GM21367 (cell line): ENCODE measurements at regions not wholly inside any gene's neighbourhood (a gene's known extent, or its start where the extent isn't known, plus 50 kb on each side); places are given as distances from the start of the nearest gene placed in this dataset.
"Not testable (repeated sequence)": the region's sequence is repeated elsewhere in the genome, so short reads cannot be mapped to it uniquely, and the experiment has no call there.

Experiments used
- ATAC-seq: cut with Tn5 transposase; IDR thresholded peaks from one replicate; pipeline ENCODE4 v1.9.1; 2021; ENCODE audit not compliant: unreplicated experiment

- ATAC-seq, result no peak
Measured at GRCh38 chrX:63186137-63186536, 165.0 kb downstream of the SPIN4 start.

- ATAC-seq, result not testable (repeated sequence)
Measured at GRCh38 chrX:63179852-63180251, 171.3 kb downstream of the SPIN4 start.

- not testable (repeated sequence) for ATAC-seq
Measured at GRCh38 chrX:63176578-63176977, 174.6 kb downstream of the SPIN4 start.

- ATAC-seq, result not testable (repeated sequence)
Measured at GRCh38 chrX:63173841-63174718, 177.1 kb downstream of the SPIN4 start.

GRCh38 chrX:63169416-63169815, 181.7 kb downstream of the SPIN4 start:
- not testable (repeated sequence) for ATAC-seq

- ATAC-seq, result not testable (repeated sequence)
Measured at GRCh38 chrX:63168949-63169348, 182.2 kb downstream of the SPIN4 start.

GRCh38 chrX:63167002-63167401, 184.1 kb downstream of the SPIN4 start:
- not testable (repeated sequence) for ATAC-seq

- not testable (repeated sequence) for ATAC-seq
Measured at GRCh38 chrX:63160994-63161393, 190.1 kb downstream of the SPIN4 start.

GRCh38 chrX:63160340-63160739, 190.8 kb downstream of the SPIN4 start:
- not testable (repeated sequence) for ATAC-seq

GRCh38 chrX:63145526-63145925, 205.6 kb downstream of the SPIN4 start:
- ATAC-seq, result not testable (repeated sequence)

GRCh38 chrX:63142588-63142987, 208.5 kb downstream of the SPIN4 start:
- ATAC-seq, result not testable (repeated sequence)

- ATAC-seq, result not testable (repeated sequence)
Measured at GRCh38 chrX:63135859-63136258, 215.3 kb downstream of the SPIN4 start.

- ATAC-seq, result no peak
Measured at GRCh38 chrX:63128509-63128908, 222.6 kb downstream of the SPIN4 start.

- no peak for ATAC-seq
Measured at GRCh38 chrX:63115196-63115595, 235.9 kb downstream of the SPIN4 start.

- ATAC-seq, result no peak
Measured at GRCh38 chrX:63101879-63102620, 249.1 kb downstream of the SPIN4 start.

- no peak for ATAC-seq
Measured at GRCh38 chrX:63058204-63058603, 292.9 kb downstream of the SPIN4 start.

- ATAC-seq, result no peak
Measured at GRCh38 chrX:63050225-63050624, 300.9 kb downstream of the SPIN4 start.

- no peak for ATAC-seq
Measured at GRCh38 chrX:63032811-63033210, 318.3 kb downstream of the SPIN4 start.

GRCh38 chrX:63013549-63013948, 337.6 kb downstream of the SPIN4 start:
- no peak for ATAC-seq

GRCh38 chrX:63012574-63012973, 338.6 kb downstream of the SPIN4 start:
- ATAC-seq, result no peak

GRCh38 chrX:63000196-63000595, 350.9 kb downstream of the SPIN4 start:
- not testable (repeated sequence) for ATAC-seq
